ENCODE measurements at regions not wholly inside any gene's neighbourhood (a gene's known extent, or its start where the extent isn't known, plus 50 kb on each side); places are given as distances from the start of the nearest gene placed in this dataset.
"Not testable (repeated sequence)": the region's sequence is repeated elsewhere in the genome, so short reads cannot be mapped to it uniquely, and the experiment has no call there.

GRCh38 chr4:53959343-53960120 is 104.9 kb downstream of the CHIC2 start:
- ATAC-seq = no peak

DNA sequence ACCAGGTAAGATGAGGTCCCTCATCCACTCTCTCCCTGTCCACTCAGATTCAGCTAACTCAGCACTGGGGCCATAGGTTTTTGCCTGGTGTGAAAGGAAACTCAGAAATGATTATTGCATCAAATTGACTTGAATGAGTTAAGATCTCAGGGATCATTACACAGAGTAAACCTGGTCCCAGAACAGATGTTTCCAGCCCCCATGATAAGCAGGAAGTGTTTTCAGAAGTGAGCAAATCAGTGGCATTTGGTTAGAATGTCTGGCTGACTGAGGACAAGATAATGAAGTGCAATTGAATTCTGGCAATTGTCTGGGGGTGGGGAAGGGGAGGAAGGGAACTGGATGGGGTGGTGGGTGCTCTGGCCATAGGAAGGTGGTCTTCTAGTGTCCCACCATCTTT is 108.0 kb downstream of the CHIC2 start:
- ATAC-seq = no peak

DNA sequence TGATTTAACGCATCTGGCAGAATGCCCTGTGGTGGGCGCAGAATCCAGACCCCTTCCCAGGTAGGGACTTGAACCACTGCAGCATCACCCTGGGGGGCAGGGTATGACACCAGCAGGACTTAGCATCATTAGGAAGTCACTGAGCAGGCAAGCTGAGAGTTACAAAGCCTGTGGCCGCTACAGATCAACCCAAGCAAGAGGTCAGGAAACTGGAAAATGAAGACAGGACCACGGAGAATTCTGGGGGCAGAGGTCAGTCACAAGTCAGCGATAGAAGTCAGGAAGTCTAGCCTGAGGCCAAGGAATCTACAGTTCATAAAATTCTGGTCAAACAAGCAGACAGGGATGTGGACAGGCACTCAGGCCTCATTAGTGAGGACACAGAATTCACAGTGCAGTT is 108.4 kb downstream of the CHIC2 start:
- no peak for ATAC-seq

- no peak for ATAC-seq
Observed at GRCh38 chr4:53951414-53951813, 113.0 kb downstream of the CHIC2 start.

GRCh38 chr4:53943345-53944085 is 120.9 kb downstream of the CHIC2 start:
- ATAC-seq = peak; percentile 98

DNA sequence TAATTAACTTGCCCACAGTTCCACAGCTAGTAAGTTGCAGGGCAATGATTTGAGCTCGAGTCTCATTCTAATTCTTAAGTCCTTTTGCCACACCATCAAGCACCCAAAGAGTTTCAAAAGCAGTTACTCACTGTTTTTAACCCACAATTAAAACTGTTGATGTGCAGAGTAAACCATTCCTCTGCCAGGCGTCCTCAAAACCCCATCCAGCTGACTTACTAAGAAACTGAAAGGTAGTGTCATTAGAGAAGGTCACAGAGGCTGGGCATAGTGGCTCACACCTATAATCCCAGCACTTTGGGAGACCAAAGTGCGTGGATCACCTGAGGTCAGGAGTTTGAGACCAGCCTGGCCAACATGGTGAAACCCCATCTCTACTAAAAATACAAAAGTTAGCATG is 121.7 kb downstream of the CHIC2 start:
- no peak for ATAC-seq

DNA sequence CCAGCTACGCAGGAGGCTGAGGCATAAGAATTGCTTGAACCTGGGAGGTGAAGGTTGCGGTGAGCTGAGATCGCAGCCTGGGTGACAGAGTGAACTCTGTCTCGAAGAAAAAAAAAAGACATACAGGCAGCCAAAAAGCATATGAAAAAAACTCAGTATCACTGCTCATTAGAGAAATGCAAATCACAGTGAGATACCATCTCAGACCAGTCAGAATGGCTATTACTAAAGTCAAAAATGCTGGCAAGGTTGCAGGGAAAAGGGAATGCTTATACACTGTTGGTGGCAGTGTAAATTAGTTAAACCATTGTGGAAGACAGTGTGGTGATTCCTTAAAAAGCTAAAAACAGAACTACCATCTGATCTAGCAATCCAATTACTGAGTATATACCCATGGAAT is 123.1 kb downstream of the CHIC2 start:
- no peak for ATAC-seq

DNA sequence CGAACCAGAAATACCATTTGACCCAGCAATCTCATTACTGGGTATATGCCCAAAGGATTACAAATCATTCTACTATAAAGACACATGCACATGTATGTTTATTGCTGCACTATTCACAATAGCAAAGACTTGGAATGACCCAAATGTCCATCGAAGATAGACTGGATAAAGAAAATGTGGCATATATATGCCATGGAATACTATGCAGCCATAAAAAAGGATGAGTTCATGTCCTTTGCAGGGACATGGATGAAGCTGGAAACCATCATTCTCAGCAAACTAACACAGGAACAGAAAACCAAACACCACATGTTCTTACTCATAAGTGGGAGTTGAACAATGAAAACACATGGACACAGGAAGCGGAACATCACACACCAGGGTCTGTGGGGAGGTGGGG is 124.5 kb downstream of the CHIC2 start:
- not testable (repeated sequence) for ATAC-seq

DNA sequence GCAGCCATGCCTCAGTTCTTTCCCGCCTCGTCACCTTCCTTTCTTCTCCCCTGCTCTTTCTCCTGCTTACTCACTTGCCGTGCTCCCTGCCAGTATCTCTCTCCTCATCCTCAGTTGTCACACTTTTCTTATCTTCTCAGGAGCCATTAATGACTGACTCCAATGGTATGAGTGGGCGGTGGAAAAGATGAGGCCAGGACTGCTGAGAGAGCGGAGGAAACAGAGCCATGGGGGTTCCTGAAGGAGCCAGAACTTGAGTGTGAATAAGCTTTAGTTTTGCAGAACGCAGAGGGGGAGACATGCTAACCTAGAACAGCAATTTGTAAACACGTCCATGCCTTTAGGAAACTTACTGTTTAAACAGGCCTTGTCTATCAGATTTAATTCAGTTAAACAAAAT is 126.5 kb downstream of the CHIC2 start:
- ATAC-seq = no peak

- ATAC-seq = no peak
Observed at GRCh38 chr4:53937327-53937726, 127.1 kb downstream of the CHIC2 start.

- peak; percentile 43 for ATAC-seq
Observed at GRCh38 chr4:53935780-53936179, 128.6 kb downstream of the CHIC2 start.

GRCh38 chr4:53932796-53933610 is 131.4 kb downstream of the CHIC2 start:
- ATAC-seq = no peak

- ATAC-seq = no peak
Observed at GRCh38 chr4:53931461-53931961, 132.9 kb downstream of the CHIC2 start.

DNA sequence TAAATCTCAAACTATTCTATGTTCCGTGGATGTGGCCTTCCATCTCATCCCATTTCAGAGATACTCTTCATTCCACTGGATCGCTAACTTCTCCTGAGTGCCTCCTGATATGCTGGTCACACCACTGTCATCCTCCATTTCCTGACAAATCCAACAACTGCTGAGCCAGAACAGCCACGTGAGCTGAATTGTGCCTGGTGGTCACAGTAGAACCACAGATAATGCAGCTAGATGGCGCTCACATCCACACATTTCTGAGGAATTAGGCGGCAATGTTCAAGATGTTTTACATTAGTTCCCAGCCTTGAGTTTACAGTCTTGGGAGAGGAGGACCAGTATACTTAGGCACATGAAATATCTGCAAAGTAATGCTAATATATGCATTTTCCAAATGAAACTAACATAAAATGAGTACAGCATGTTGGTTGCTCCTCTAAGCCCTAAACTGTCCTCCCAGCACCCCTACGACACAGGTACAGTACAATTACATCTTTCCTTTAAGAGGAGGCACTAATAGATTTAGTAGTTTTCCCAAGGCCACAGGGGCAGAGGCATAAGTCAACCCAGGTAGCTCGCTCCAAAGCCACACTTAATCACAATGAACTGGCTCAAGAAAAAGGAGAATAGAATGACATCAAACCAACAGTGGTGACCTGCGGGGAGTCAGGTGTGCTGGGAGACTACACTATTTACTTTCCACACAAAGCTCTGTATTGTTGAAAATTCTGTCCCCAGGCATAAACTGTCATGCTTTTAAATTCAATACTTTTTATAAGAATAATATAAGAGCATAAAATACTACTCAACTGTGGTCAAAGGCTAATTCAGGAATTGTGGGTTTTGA is 134.2 kb downstream of the CHIC2 start:
- peak; percentile 70 for ATAC-seq

DNA sequence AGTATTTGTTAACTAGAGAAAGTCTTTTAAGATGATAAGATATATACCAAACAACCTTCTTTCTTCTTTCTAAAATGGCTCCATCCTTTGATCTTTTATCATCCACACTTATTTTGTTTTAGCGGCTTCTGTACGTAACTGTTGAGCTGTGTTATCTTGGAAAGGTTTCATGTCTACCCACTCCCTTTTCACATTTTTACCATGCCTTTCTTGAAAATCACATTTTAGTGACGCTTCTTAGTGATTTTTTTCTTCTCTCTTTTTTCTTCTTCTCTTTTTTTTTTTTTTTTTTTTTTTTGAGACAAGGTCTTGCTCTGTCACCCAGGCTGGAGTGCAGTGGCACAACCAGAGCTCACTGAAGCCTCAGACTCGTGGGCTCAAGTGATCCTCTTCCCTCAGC is 135.1 kb downstream of the CHIC2 start:
- ATAC-seq = no peak

GRCh38 chr4:53928825-53929224 is 135.6 kb downstream of the CHIC2 start:
- no peak for ATAC-seq

GRCh38 chr4:53925050-53925605 is 139.3 kb downstream of the CHIC2 start:
- ATAC-seq = peak; percentile 80

DNA sequence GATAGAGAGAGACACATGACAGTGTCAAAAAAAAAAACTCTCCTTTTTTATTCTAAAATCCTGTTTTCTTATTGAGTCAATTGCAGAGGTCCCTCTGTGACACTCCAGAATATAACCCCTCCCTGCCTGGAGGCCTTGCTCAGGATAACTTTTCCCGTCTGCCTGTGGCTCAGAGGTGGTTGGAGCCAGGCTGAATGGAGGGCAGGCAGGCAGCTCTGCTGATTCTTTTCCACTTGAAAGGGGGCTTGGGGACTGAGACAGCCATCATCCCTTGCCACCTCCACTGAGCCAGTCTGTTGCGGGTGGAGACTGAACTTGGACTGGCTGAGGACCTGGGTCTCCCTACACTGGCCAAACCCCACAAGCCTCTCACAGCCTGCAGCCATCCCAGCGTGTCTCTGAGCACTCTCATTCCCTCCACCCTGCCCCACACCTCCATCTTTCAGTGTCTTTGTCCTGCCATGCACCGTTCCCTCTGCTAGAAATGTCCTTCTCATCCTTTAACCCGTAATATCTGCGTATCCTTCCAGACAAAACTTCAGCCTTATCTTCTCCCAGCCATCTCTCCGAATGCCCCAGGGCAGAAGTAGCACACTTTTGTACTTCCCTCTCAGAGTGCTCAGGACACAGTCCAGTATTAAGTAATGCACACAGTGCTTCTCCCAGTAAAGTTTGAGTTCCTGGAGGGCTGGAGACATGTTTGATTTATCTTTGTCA is 139.9 kb downstream of the CHIC2 start:
- no peak for ATAC-seq

- peak; percentile 42 for ATAC-seq
Observed at GRCh38 chr4:53923921-53924320, 140.5 kb downstream of the CHIC2 start.

DNA sequence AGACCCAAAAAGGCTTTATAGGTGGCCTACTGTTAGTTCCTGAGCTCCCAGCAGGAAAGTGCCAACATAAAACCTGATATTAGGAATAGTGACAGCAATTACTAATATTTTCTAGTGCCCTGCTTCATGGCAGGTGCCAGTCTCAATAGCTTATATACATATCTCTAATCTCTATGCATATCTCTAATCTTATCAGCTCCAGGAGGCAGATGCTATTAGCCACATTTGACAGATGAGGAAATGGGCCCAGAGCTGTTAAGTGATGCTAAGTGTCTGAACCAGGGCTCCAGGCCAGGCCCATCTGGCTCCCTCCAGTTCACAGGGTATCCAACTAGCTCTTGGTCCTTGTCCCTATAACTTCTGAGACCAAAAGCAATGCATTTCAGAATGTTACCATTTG is 142.5 kb downstream of the CHIC2 start:
- no peak for ATAC-seq

DNA sequence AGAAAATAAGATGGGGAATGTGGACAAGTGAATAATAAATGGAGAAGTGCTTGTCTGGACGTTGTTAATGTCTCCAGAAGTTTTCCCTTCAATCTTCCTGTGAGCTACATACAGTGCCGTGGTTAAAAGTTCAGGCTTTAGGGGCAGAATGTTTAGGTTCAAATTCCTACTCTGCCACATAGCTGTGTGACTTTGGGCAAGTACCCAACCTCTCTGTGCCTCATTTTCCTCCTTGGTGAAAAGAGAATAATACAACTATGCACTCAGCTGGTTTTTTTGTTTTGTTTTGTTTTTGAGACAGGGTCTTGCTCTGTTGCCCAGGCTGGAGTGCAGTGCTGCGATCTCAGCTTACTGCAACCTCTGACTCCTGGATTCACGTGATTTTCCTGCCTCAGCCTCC is 143.5 kb downstream of the CHIC2 start:
- no peak for ATAC-seq
